Left cardiac atrium (tissue), 4 donors: ENCODE measurements at regions not wholly inside any gene's neighbourhood (a gene's known extent, or its start where the extent isn't known, plus 50 kb on each side); places are given as distances from the start of the nearest gene placed in this dataset.

Source experiments
- ATAC-seq, 2 donors: fragments of 200-7000 bp; cut with Tn5 transposase; one replicate each; pipeline ENCODE4 v1.9.1; 2020; ENCODE audit warnings: mild to moderate bottlenecking in 2 of 2, moderate library complexity in 2 of 2
- DNase-seq: peaks from one replicate; pipeline ENCODE4 v3.0.0-alpha.2; 2020
- intact Hi-C, 2 donors: fragments of 100-400 bp; cut with DNase I; formaldehyde crosslinking; loops; one replicate each; pipeline versions ENCODE4 v1.14.1 to v1.15.1; 2022 to 2023
- donor health status: DM: no; HTN: yes; CAD: no.
- donor health status: DM: no; HTN: yes; CAD: no; lungs with severe emphysema.
- donor health status: DM: yes; HTN: yes; CAD: no.
- donor health status: Dilated cardiomyopathy.

- DNase-seq: no peak
- intact Hi-C loops: no loop called here
- ATAC-seq: no peak
These were observed 110.0 kb upstream of the DMAC1 start for GRCh38 chr9:7909537-7909936.

GRCh38 chr9:7907551-7908337, 108.2 kb upstream of the DMAC1 start:
- DNase-seq (no peak), ATAC-seq (no peak)
- intact Hi-C loops: no loop called here

- intact Hi-C loops: no loop called here
- ATAC-seq (no peak), DNase-seq (no peak)
These were observed 107.4 kb upstream of the DMAC1 start for GRCh38 chr9:7906783-7907550.

GRCh38 chr9:7901621-7902020, 102.0 kb upstream of the DMAC1 start:
- ATAC-seq (peak in 1 of 2 donors; percentile 35), DNase-seq (no peak)
- intact Hi-C loops: no loop called here

GRCh38 chr9:7900541-7900940, 101.0 kb upstream of the DMAC1 start:
- ATAC-seq (no peak), DNase-seq (no peak)
- intact Hi-C loops: no loop called here

- intact Hi-C loops: no loop called here
- ATAC-seq: no peak
- no peak for DNase-seq
These were observed 100.2 kb upstream of the DMAC1 start for GRCh38 chr9:7899753-7900152.

- ATAC-seq: no peak
- intact Hi-C loops: no loop called here
These were observed 94.7 kb upstream of the DMAC1 start for GRCh38 chr9:7894231-7894630.

GRCh38 chr9:7892975-7893374, 93.4 kb upstream of the DMAC1 start:
- intact Hi-C loops: no loop called here
- no peak for DNase-seq
- peak in 1 of 2 donors; percentile 70 for ATAC-seq

More at GRCh38 chr9:7894231-7894630, 94.7 kb upstream of the DMAC1 start:
- DNase-seq: no peak

GRCh38 chr9:7879551-7880245, 80.1 kb upstream of the DMAC1 start:
- DNase-seq: no peak
- intact Hi-C loops: no loop called here
- ATAC-seq: no peak

GRCh38 chr9:7871977-7872730, 72.6 kb upstream of the DMAC1 start:
- ATAC-seq: no peak
- no peak for DNase-seq
- intact Hi-C loops: no loop called here

GRCh38 chr9:7869340-7869739, 69.8 kb upstream of the DMAC1 start:
- intact Hi-C loops: no loop called here

GRCh38 chr9:7862170-7862569, 62.6 kb upstream of the DMAC1 start:
- DNase-seq (no peak), ATAC-seq (no peak)
- intact Hi-C loops: no loop called here

More at GRCh38 chr9:7869340-7869739, 69.8 kb upstream of the DMAC1 start:
- ATAC-seq: no peak
- DNase-seq: no peak

- intact Hi-C loops: no loop called here
These were observed 61.5 kb upstream of the DMAC1 start for GRCh38 chr9:7861086-7861485.

GRCh38 chr9:7860335-7860709, 60.7 kb upstream of the DMAC1 start:
- ATAC-seq (no peak), DNase-seq (no peak)
- intact Hi-C loops: no loop called here

More at GRCh38 chr9:7861086-7861485, 61.5 kb upstream of the DMAC1 start:
- DNase-seq (no peak), ATAC-seq (no peak)

- DNase-seq (no peak), ATAC-seq (no peak)
- intact Hi-C loops: no loop called here
These were observed 60.2 kb upstream of the DMAC1 start for GRCh38 chr9:7859701-7860334.

- intact Hi-C loops: no loop called here
These were observed 58.6 kb upstream of the DMAC1 start for GRCh38 chr9:7858166-7858565.

GRCh38 chr9:7854763-7855162, 55.2 kb upstream of the DMAC1 start:
- no peak for ATAC-seq
- intact Hi-C loops: no loop called here

More at GRCh38 chr9:7858166-7858565, 58.6 kb upstream of the DMAC1 start:
- DNase-seq (no peak), ATAC-seq (no peak)

More at GRCh38 chr9:7854763-7855162, 55.2 kb upstream of the DMAC1 start:
- DNase-seq: no peak
